ENCODE measurements at regions not wholly inside any gene's neighbourhood (a gene's known extent, or its start where the extent isn't known, plus 50 kb on each side); places are given as distances from the start of the nearest gene placed in this dataset.
"Not testable (repeated sequence)": the region's sequence is repeated elsewhere in the genome, so short reads cannot be mapped to it uniquely, and the experiment has no call there.

GRCh38 chr3:75300606-75301005 lies 363.5 kb upstream of the FRG2C start:
- ATAC-seq (ENCODE audit: low read depth) (no peak), DNase-seq (no peak)
- no peaks in the 10 kb centered on the region for H3K27me3 ChIP-seq (replicated peaks in 1 of 4; ENCODE audit: control extremely low read depth in 1 of 4, control insufficient read depth in 3 of 4, insufficient read depth in 4 of 4, low read length in 3 of 4)
- H3K9ac ChIP-seq (ENCODE audit: low read length): no peak overlapping the region
- no peaks in the 10 kb centered on the region for H4K20me1 ChIP-seq (ENCODE audit: control insufficient read depth, insufficient read depth, low read length, poor library complexity, severe bottlenecking)
- no peaks in the 10 kb centered on the region for H3K4me1 ChIP-seq (ENCODE audit: control insufficient read depth in 2 of 2, insufficient read depth in 2 of 2, low read length in 2 of 2)
- Mint-ChIP-seq H3K27me3 (no peaks in the 10 kb centered on the region), H3K27ac (no peak overlapping the region), H3K4me1 (no peaks in the 10 kb centered on the region), H3K9me3 (ENCODE audit: insufficient read depth) (no peaks in the 10 kb centered on the region), H3K4me3 (no peak overlapping the region)
- POLR2A ChIA-PET: no interaction called here
- no peaks in the 10 kb centered on the region for H3K79me2 ChIP-seq (ENCODE audit: control insufficient read depth, insufficient read depth, low read length)
- no peaks in the 10 kb centered on the region for H3K9me3 ChIP-seq (ENCODE audit: control extremely low read depth in 1 of 3, control insufficient read depth in 2 of 3, insufficient read depth in 1 of 3, low read length in 2 of 3)
- H3K4me2 ChIP-seq (replicated peaks; ENCODE audit: low read depth, low read length, poor library complexity, severe bottlenecking): no peak overlapping the region
- no peaks in the 10 kb centered on the region for H3K36me3 ChIP-seq (replicated peaks in 1 of 2; ENCODE audit: control extremely low read depth in 1 of 2, control insufficient read depth in 1 of 2, extremely low read depth in 1 of 2, insufficient read depth in 2 of 2, low read length in 1 of 2)
- WGBS (ENCODE audit: insufficient coverage): 40% methylated on average over 1 of the region's 3 CpGs
- no peak for TF ChIP-seq EZH2 (IDR thresholded peaks at IDR 0.05; ENCODE audit: borderline replicate concordance, insufficient read depth, low read depth, low read length, poor library complexity, severe bottlenecking)
- TF ChIP-seq, protein P1, sequence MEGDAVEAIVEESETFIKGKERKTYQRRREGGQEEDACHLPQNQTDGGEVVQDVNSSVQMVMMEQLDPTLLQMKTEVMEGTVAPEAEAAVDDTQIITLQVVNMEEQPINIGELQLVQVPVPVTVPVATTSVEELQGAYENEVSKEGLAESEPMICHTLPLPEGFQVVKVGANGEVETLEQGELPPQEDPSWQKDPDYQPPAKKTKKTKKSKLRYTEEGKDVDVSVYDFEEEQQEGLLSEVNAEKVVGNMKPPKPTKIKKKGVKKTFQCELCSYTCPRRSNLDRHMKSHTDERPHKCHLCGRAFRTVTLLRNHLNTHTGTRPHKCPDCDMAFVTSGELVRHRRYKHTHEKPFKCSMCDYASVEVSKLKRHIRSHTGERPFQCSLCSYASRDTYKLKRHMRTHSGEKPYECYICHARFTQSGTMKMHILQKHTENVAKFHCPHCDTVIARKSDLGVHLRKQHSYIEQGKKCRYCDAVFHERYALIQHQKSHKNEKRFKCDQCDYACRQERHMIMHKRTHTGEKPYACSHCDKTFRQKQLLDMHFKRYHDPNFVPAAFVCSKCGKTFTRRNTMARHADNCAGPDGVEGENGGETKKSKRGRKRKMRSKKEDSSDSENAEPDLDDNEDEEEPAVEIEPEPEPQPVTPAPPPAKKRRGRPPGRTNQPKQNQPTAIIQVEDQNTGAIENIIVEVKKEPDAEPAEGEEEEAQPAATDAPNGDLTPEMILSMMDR (IDR thresholded peaks at IDR 0.05): no peak
- H3K27ac ChIP-seq (ENCODE audit: low read length in 2 of 2): no peak overlapping the region
- intact Hi-C loops (cut with micrococcal nuclease): no loop called here
- H2AFZ ChIP-seq (ENCODE audit: insufficient read depth, low read depth, low read length, poor library complexity, severe bottlenecking): no peak overlapping the region
- no peak overlapping the region for H3K4me3 ChIP-seq (ENCODE audit: control extremely low read depth in 1 of 5, extremely low read depth in 1 of 5, insufficient read depth in 1 of 5, low read depth in 2 of 5, low read length in 4 of 5)
- CTCF ChIA-PET: no interaction called here

- CTCF ChIA-PET: not testable (repeated sequence)
Measured at GRCh38 chr3:75301050-75301449, 363.1 kb upstream of the FRG2C start.

More at GRCh38 chr3:75301050-75301449, 363.1 kb upstream of the FRG2C start:
- H3K27me3 ChIP-seq (replicated peaks in 1 of 4; ENCODE audit: control extremely low read depth in 1 of 4, control insufficient read depth in 3 of 4, insufficient read depth in 4 of 4, low read length in 3 of 4); H3K27ac Mint-ChIP-seq; H3K4me1 ChIP-seq (ENCODE audit: control insufficient read depth in 2 of 2, insufficient read depth in 2 of 2, low read length in 2 of 2); H3K9me3 Mint-ChIP-seq (ENCODE audit: insufficient read depth); H3K27ac ChIP-seq (ENCODE audit: low read length in 2 of 2); H4K20me1 ChIP-seq (ENCODE audit: control insufficient read depth, insufficient read depth, low read length, poor library complexity, severe bottlenecking); intact Hi-C loops (cut with micrococcal nuclease); ATAC-seq (ENCODE audit: low read depth); H3K4me3 ChIP-seq (ENCODE audit: control extremely low read depth in 1 of 5, extremely low read depth in 1 of 5, insufficient read depth in 1 of 5, low read depth in 2 of 5, low read length in 4 of 5); H3K4me2 ChIP-seq (replicated peaks; ENCODE audit: low read depth, low read length, poor library complexity, severe bottlenecking); POLR2A ChIA-PET; H2AFZ ChIP-seq (ENCODE audit: insufficient read depth, low read depth, low read length, poor library complexity, severe bottlenecking); H3K4me3 Mint-ChIP-seq; H3K27me3 Mint-ChIP-seq; H3K9ac ChIP-seq (ENCODE audit: low read length); DNase-seq; H3K9me3 ChIP-seq (ENCODE audit: control extremely low read depth in 1 of 3, control insufficient read depth in 2 of 3, insufficient read depth in 1 of 3, low read length in 2 of 3); H3K79me2 ChIP-seq (ENCODE audit: control insufficient read depth, insufficient read depth, low read length); H3K36me3 ChIP-seq (replicated peaks in 1 of 2; ENCODE audit: control extremely low read depth in 1 of 2, control insufficient read depth in 1 of 2, extremely low read depth in 1 of 2, insufficient read depth in 2 of 2, low read length in 1 of 2); H3K4me1 Mint-ChIP-seq: not testable (repeated sequence)
- no CpG with 5 or more reads among the region's 1 CpG for WGBS (ENCODE audit: insufficient coverage)
